ENCODE measurements at regions not wholly inside any gene's neighbourhood (a gene's known extent, or its start where the extent isn't known, plus 50 kb on each side); places are given as distances from the start of the nearest gene placed in this dataset.

DNA sequence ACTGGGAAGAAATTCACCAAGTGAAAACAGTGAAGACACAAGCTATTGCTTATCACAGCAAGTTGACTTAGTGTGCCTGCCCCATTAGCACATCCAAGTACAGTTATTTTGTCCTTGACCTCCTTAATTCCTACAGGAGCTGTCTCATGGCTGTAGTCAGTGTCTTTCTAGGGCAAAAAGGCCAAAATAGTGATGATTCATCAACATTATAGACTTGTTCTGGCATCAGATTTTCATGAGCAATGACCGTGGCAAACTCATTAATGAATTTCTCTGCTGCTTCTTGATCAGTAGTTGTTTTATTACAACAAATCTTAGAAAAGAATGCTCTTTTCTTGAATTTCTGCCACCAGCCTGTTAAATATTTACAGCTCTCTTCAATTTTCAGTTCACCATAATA lies 1169.3 kb upstream of the DDX18 start:
- no peak for DNase-seq

DNA sequence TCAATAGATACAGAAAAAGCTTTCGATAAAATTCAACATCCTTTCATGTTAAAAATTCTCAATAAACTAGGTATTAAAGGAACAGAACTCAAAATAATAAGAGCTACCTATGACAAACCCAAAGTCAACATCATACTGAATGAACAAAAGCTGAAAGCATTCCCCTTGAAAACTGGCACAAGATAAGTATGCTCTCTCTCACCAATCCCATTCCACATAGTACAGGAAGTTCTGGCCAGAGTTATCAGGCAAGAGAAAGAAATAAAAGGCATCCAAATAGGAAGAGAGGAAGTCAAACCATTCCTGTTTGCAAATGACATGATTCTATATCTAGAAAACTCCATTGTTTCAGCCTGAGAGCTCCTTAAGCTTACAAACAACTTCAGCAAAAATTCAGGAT lies 1145.8 kb upstream of the DDX18 start:
- no peak for DNase-seq

DNA sequence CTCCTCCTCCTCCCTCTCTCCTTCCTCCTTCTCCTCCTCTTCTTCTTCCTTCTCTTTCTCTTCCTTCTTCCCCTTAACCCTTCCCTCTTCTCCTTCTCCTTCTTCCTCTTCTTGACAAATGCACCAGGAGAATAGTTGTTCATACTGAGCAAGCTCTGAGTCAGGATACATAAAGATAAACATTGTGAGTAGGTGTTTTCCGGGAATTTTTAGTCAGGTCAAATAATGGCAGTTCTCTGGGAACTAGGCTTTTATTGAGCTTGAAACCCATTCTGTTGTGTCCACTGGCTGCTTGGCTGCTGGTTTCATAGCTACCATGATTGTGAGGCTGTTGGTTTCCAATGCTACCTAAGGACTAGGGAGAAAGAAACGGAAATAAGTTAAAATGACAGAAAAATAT lies 1144.7 kb upstream of the DDX18 start:
- DNase-seq: no peak

DNA sequence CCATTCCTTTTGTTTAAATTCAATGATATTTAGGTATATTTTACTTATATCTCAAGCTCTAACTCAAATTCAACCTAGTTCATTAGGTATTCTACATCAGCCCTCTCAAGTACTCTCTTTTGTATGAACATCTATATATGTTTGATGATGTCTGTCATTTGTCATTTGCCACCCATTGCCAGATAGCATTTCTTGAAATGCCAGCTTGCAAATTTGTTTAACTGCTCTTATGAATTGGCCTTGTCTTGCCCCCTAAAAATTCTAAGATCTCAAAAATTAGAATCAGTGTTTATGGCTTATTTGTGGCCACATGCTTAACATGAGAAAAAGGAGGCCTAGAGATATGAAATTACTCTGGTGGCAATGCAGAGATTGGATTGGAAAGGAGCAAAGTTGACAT lies 1140.3 kb upstream of the DDX18 start:
- DNase-seq: no peak

DNA sequence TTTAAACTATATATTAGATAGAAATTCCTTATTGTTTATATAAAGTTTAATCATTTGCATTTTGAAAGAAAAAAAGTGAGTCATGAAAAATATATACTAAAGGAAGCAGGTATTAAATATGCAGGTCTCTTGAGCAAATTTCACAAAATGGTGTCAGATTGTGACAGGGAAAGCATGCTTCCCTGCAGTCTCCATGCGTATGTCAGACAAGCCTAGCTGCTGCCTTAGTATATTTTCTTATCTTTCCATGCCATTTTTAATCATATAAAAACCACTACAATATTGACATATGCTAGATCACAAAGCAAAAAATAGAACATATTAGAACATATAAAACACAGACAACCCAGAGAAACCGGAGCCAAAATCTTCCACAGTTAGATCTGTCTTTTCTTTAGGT lies 1137.7 kb upstream of the DDX18 start:
- no peak for DNase-seq

DNA sequence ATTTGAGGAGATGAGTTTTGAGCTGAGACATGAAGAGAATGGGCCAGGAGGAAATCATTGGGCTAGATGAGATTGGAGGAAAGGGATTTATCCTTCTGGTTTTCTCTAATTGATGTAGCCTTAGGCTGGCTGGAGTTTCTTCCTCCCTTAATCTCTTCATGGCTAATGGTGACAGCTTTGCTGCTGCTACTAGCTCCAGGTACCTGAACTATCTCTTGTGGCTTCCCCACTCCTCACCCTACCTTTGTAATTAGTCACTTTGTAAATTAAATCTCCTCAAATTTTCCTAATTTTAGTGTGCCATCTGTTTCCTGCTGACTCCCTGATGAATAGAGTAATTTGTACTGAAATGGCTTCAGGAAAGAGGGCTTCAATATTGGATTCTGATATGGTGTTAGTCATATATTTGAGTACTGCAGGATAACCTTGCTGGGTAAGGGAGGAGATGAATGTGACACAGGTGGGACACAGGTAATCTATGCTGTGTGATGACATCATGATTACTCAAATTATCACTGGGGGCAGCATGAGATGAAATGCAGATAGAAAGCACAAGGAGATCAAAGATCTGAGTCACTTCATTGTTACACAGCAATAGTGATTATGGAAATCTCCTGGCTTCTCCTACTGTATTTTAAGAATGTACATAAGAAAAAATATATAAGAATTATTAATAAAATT lies 1134.1 kb upstream of the DDX18 start:
- DNase-seq: no peak

DNA sequence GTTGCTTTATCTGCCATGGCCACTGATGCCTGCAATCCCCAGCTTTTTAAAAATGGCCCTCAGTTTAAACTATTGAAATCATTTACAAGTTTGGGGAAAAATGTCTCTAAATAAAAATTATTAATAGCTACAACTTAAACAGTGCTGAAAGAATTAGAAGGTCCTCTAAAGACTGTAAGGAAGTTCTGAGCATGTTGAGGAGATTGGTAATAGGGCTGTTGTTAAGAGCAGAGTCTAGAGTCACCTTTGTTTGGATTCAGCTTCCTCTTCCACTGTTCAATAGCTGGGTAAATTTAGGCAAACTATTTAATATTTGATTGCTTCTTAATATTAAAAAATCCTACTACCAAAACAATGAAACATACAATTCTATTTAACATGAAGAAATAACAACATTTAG lies 1127.1 kb upstream of the DDX18 start:
- DNase-seq: no peak

DNA sequence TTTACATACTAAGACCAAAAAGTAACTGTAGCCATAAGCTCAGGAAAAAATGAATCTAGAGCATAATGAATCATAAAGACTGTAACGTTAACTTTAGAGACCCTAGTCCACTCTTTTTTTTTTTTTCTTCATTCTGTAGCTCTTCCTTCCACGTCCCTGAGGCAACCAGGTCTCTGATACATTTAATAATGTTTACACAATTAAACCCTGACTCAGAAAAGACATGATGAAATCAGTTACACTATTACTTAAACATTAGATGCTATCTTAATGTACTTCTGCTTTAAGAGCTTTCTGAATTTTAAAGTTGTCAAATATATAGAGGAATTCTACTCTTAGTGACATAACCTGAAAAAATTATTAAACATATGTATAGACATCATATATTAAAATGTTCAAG lies 1121.5 kb upstream of the DDX18 start:
- no peak for DNase-seq

DNA sequence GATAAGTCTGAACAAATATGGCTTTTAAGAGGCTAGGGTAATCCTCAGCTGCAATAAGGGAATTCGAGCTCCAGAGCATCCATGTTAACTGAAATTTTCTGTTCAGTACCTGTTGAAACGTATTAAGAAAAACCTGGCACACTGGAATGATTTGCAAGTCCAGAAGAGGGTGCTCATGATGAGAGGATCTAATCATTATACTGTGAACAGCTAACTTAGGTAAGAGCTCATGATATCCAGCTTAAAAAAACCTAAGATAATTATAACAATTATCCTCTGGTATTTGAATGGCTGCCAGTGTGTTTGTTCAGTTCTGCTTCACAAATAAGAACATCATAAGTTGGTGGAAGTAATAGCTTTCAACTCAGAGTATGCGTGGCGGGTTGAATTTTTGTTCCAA lies 1118.3 kb upstream of the DDX18 start:
- DNase-seq: no peak

DNA sequence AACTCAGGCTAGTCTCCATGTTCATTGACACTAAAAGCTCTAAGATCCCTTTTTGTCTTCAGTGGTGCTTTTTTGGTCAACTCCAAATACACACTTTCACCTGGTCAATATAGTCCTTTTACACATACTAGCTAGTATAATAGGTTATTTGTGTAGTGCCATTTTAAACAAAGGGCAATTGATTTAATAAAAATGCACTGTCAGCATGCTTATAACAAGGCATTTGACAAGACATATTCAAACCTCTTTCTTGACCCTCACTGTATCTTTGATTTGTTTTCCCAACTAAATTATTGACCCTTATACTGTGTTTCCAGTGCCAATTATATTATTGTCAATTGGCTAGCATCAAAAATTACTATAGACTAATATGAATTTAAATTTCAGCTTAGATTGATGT lies 1117.6 kb upstream of the DDX18 start:
- DNase-seq: no peak

DNA sequence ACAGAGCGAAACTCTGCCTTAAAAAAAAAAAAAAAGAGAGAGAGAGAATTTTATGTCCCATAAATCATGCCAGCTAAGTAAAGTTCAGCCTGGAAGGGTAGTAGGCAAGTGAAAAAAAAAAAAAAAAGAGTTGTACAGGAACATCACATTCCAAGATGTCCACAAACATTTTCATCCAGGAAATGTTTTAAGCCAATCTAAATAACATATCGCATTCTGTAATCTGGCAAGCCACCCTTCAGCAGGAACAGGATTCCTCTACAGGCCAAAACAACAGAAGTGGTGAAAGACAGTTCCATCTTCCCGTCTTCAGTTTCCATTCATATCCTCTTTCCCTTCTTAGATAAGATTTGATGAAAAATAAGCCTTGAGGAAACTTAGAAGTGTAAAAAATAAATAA lies 1108.1 kb upstream of the DDX18 start:
- no peak for DNase-seq

DNA sequence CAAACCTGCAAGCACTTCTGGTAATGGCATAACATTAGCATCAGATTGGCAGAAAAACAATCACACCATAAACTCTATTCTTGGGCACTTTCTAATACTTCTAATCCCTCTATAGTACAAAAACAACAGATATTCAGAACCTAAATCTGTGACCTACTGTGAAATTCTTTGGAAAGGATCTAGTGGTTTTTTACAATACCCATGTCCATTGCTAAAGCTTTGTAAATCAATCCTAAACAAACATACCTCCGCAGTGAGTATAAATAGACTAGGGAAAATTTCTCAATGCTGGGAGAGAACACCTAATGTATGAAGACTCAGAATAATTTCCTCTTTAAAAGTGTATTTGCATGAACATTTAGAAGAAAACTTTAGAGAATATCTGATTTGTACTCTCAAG lies 1098.5 kb upstream of the DDX18 start:
- no peak for DNase-seq

DNA sequence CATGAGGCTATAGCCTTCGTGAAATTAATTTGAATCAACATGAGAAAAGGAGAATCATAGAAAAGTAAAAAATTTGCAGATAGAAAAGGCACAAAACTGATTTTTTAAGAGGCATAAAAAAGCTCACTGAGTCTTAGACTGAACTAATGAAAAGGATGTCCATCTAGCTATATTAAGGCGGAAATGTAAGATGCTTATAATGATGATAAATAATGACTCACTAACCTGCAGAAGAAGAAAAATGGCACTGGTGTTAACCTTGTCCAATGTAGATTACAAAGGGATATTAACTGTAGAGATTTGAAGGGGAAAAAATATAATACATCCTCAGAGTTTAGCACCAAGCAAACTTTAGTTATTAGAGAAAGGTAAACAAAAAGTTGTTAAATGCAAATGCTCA lies 1098.0 kb upstream of the DDX18 start:
- DNase-seq: no peak

DNA sequence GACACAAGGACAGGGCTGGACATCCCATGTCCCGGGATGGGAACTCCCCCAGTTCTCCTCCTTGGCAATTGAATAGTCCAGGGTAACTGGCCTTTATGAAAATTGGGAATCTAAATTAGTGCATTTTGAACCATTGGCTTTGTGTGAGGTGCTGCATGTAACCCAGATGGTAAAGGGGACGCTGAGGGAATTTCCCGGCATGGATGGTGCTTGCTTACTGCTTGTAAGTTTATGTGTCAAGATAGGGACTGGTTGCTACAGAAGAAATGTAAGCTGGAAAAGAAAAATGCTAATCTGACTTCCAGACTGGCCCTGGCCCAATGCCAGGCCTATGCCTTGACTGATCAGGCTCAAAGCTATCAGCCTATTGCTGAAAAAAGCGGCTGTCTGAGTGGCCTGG lies 1096.7 kb upstream of the DDX18 start:
- DNase-seq: no peak

DNA sequence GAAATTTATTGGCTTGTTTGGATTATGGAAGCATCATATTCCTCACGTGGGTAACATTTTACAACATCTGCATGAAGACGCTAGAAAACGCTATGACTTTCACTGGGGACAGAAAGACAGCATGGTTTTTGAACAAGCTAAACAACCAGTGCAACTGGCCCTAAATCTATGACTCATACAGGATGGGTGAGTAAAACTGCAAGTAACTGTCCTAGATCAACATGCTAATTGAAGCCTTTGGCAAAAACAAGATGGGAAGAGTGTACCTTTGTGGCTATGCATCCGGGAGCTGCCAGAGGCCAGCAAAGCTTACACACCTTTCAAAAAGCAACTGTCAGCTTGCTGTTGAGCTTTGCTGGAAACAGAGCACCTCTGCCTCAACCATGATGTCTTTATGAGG lies 1096.0 kb upstream of the DDX18 start:
- no peak for DNase-seq

DNA sequence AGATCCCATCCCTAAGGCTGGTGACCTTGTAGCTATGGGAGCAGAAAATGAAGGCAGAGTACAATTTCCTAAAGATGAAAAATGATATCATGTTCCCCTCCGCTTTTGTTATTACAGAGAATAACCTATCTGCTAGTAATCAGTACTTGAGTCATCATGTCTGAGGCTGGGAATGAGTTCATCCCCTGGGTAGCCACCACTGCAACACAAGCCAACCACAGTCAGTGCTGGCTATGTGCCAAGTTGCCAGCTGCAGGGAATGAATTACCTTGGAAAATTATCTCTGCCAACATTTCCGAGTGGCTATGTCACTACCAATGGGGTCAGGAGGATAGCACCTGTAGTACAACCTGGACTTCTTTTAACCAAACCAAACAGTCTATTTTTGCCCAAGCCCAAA lies 1094.7 kb upstream of the DDX18 start:
- no peak for DNase-seq

DNA sequence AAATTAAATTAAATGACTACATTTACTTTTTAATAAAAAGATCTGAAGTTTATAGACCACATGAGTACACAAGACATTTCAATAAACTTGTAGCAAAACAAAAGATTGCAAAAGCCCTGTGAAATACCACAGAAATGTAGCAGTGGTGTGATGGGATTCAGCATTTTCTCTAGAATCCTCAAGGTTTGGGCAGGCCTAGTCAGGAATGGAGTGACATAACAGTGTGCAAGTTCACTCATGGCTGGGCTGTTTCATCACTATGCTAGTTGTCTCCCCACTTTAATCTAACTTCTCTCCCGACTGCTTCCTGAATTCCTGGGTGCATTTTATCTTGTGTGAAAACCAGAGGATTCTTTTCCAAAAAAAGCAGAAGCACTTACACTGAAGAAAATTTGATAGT lies 1089.9 kb upstream of the DDX18 start:
- no peak for DNase-seq

DNA sequence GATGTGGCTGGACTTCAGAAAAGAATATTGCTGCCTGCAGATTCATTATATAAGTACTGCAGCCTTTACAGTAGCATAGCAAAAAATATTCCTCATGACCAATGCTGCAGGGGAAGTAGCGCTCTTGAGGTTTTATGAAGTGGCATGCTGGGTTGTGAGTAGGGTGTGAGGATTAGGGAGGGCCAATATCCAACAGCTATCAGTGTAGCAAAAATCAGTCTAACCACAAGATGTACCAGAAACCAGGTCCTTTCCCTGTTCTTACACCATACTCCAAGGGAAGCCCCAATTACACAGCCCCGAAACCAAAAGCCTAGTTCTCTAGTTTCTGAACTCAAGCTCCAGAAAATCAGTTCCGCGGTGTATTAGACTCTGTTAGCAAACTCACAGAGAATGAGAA lies 1082.2 kb upstream of the DDX18 start:
- DNase-seq: no peak

DNA sequence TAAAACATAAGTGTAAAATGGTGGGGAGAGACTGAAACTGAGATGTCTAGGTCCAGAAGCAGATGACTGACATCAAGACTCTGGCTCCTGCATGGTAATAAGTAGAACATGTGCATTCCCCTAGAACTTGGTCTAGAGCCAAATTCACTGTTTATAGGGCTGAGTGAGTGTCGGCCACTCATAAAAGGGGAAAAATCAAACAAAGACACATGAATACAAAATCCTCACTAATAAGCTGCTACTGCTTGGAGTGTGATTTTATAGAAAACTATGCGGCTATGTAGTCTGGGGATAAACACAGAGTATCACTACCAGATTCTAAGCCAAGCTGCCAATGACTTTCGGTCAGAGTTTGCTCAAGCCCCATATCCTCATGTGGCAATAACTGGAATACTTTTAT lies 1080.8 kb upstream of the DDX18 start:
- DNase-seq: no peak

DNA sequence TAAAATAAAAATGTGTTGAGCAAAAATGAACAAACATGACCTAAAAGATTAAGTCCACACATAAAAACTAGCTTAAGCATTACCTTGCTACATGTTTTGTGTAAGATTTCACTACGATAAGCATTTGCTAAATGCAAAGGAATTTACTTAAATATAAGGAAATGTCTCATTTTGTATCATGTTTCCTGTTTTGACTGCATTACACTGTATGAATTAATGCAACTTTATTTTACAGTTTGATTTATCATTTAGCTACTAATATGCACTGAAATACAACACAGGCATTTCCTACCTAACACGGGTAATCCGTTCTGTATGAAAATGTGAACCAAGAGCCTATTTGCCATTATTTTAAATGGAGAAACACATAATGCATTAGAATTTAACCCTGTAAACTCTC lies 1076.5 kb upstream of the DDX18 start:
- no peak for DNase-seq

DNA sequence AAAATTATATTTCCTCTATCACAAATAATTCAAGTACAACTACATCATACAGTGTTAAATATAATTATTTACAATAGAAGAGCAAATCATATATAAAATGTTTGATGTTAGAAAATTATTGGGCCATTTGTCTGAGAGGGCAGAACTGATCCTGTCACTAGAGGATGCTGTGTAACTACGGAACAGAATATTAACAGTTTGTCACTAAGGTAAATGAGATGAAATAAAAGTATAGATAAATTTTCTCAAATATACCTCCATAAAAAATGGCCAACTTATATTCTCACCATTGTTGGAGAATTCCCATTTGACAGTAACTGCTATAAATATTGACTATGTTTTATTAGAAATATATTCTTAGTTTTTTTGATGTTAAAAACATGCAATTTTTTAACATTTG lies 1067.4 kb upstream of the DDX18 start:
- peak in 1 of 2 experiments; percentile 9 for DNase-seq

DNA sequence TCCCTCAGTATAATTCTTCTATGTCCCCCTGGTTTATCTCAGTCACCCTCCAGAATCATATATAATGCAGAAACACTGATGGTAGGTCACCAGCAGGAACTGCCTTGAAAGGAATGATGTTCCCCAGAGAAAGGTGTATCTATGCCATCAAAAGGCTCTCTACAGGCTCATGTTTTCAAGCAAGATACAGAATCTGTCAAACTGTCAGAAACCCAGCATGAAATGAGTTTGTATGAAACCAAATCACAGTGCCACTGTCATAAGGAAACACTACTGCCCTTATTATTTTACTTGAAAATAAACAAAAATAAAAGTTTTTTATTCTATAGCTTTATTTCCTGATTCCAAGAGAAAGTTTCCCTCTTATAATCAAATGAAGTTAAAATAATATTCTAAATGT lies 1064.5 kb upstream of the DDX18 start:
- DNase-seq: no peak

DNA sequence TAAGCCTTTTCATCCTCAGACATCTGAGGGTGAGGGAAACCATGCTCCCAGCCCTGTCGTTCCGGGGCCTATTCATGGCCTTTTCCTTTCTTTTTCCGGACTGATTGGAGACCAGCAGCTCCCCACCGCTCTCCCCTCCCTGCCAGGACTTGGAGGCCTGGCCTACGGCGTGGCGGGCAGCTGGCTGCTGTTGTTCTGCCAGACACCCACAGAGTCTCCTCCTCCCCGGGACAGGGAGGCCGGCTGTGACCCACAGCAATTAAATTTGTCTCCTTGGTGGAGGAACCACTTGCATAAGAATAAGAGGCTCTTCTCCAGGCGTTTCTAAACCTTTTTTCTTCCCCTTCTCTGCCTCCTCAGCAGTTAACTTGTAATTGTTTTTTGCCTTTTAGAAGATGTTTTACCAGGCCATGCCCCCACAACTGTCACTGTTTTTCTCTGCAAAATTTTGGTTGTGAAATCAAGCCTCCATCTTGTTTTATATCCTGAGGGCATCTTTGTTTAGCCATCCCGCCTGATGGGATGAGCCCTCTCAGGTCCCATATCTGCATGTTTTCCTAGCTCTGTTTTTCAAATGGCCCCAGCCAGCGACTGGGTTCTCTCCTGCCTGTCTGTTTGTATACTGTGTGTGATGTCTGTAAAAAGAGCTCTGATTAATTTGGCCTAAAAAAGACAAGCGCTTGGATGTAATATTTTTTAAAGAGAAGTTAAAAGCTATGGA lies 1060.0 kb upstream of the DDX18 start:
- no peak for DNase-seq

DNA sequence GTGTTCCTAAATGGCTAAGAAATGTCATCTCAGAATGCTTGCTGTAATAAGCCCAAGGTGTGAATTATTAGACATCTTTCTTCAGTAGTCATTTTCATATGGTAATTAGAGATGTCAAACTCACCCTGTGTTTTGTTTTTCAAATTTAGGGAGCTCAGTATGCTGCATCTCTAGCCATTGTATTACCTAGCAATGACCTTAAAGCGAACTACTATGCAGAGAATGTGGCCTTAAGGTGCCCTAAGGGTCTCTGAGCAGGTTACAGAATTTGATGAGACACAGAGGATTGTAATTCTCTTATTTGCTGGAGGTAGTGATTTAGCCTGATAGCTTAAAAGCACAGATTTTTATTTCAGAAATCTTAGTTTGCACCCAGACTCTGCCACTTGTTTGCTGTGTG lies 1052.6 kb upstream of the DDX18 start:
- no peak for DNase-seq

DNA sequence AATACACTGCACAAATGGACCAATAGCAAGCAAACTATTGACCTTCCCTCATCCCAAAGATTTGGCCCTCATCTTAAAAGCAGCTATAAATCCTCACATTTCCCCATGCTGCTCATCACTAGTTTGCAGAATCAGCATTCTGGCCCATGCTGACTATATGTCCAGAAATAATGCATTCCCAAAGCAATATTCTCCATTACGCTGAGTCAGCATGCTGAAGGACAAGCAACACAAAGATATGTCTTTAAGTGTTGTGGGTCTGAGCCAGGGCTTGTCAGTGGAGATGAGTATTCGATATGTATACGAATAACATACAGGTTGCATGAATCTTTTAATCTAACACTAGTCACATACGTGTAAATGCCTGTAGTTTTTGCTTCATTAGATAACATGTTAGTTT lies 1045.0 kb upstream of the DDX18 start:
- DNase-seq: no peak

Data from Kasumi-1 (cell line).